ENCODE measurements at regions not wholly inside any gene's neighbourhood (a gene's known extent, or its start where the extent isn't known, plus 50 kb on each side); places are given as distances from the start of the nearest gene placed in this dataset.

GRCh38 chr7:131657881-131658280 is 101.5 kb upstream of the PODXL start:
- H3K9me3 ChIP-seq (ENCODE audit: low read depth), result no peaks in the 10 kb centered on the region
- H3K27me3 ChIP-seq, result no peaks in the 10 kb centered on the region
- no peaks in the 10 kb centered on the region for H3K9me3 Mint-ChIP-seq
- peaks cover 18% of the 10 kb centered on the region for H3K4me1 ChIP-seq
- TF ChIP-seq CTCF (IDR thresholded peaks at IDR 0.05) (no peak), EZH2 (IDR thresholded peaks at IDR 0.05) (no peak), EZH2phosphoT487 (IDR thresholded peaks at IDR 0.05) (no peak)
- H3K4me2 ChIP-seq, result no peak overlapping the region
- H3K27ac Mint-ChIP-seq, result no peak overlapping the region
- peaks cover 7% of the 10 kb centered on the region for H3K4me1 Mint-ChIP-seq
- no peak overlapping the region for H3K4me3 Mint-ChIP-seq
- peak overlapping the region; percentile 2 for H2AFZ ChIP-seq (replicated peaks)
- no peaks in the 10 kb centered on the region for H3K36me3 ChIP-seq
- H3K27me3 Mint-ChIP-seq (ENCODE audit: insufficient read depth, low read depth), result peaks cover 5% of the 10 kb centered on the region
- no peak for DNase-seq (ENCODE audit: low spot score)
- no peak overlapping the region for H3K4me3 ChIP-seq
- H3K36me3 Mint-ChIP-seq, result no peaks in the 10 kb centered on the region
- H4K20me1 ChIP-seq (ENCODE audit: low read depth), result no peaks in the 10 kb centered on the region
- H3F3A ChIP-seq (ENCODE audit: low read depth), result peaks cover 25% of the 10 kb centered on the region
- no peak overlapping the region for H3K27ac ChIP-seq
- no peaks in the 10 kb centered on the region for H3K79me2 ChIP-seq (ENCODE audit: low read depth)
- no peak overlapping the region for H3K9ac ChIP-seq

GRCh38 chr7:131656980-131657723 is 100.7 kb upstream of the PODXL start:
- no peak overlapping the region for H2AFZ ChIP-seq (replicated peaks)
- Mint-ChIP-seq H3K4me1 (peaks cover 7% of the 10 kb centered on the region), H3K4me3 (no peak overlapping the region)

GRCh38 chr7:131655866-131656265 is 99.4 kb upstream of the PODXL start:
- Histone ChIP-seq H3K79me2 (ENCODE audit: low read depth) (no peaks in the 10 kb centered on the region), H3K36me3 (no peaks in the 10 kb centered on the region), H3K9me3 (ENCODE audit: low read depth) (no peaks in the 10 kb centered on the region), H4K20me1 (ENCODE audit: low read depth) (no peaks in the 10 kb centered on the region), H3K4me2 (no peak overlapping the region), H3F3A (ENCODE audit: low read depth) (peaks cover 25% of the 10 kb centered on the region), H3K27me3 (no peaks in the 10 kb centered on the region), H3K4me1 (peaks cover 18% of the 10 kb centered on the region), H3K27ac (no peak overlapping the region), H3K4me3 (no peak overlapping the region), H2AFZ (replicated peaks) (peak overlapping the region; percentile 24), H3K9ac (no peak overlapping the region)
- DNase-seq (ENCODE audit: low spot score), result no peak
- Mint-ChIP-seq H3K4me1 (peaks cover 7% of the 10 kb centered on the region), H3K27ac (no peak overlapping the region), H3K36me3 (no peaks in the 10 kb centered on the region), H3K27me3 (ENCODE audit: insufficient read depth, low read depth) (peaks cover 6% of the 10 kb centered on the region), H3K4me3 (no peak overlapping the region), H3K9me3 (no peaks in the 10 kb centered on the region)
- TF ChIP-seq EZH2phosphoT487 (IDR thresholded peaks at IDR 0.05), result no peak
- no peak for TF ChIP-seq EZH2 (IDR thresholded peaks at IDR 0.05)
- no peak for TF ChIP-seq CTCF (IDR thresholded peaks at IDR 0.05)

More at GRCh38 chr7:131656980-131657723, 100.7 kb upstream of the PODXL start:
- Histone ChIP-seq H3K27me3 (no peaks in the 10 kb centered on the region), H3K27ac (no peak overlapping the region), H3K4me2 (no peak overlapping the region), H3K9me3 (ENCODE audit: low read depth) (no peaks in the 10 kb centered on the region), H3K79me2 (ENCODE audit: low read depth) (no peaks in the 10 kb centered on the region), H3K36me3 (no peaks in the 10 kb centered on the region), H3K9ac (no peak overlapping the region), H3K4me3 (no peak overlapping the region), H3F3A (ENCODE audit: low read depth) (peaks cover 25% of the 10 kb centered on the region), H3K4me1 (peaks cover 18% of the 10 kb centered on the region), H4K20me1 (ENCODE audit: low read depth) (no peaks in the 10 kb centered on the region)
- no peak for DNase-seq (ENCODE audit: low spot score)
- TF ChIP-seq EZH2phosphoT487 (IDR thresholded peaks at IDR 0.05), result no peak
- no peak for TF ChIP-seq CTCF (IDR thresholded peaks at IDR 0.05)
- no peak for TF ChIP-seq EZH2 (IDR thresholded peaks at IDR 0.05)
- H3K36me3 Mint-ChIP-seq, result no peaks in the 10 kb centered on the region
- H3K27me3 Mint-ChIP-seq (ENCODE audit: insufficient read depth, low read depth), result peaks cover 5% of the 10 kb centered on the region
- no peaks in the 10 kb centered on the region for H3K9me3 Mint-ChIP-seq
- no peak overlapping the region for H3K27ac Mint-ChIP-seq
